BLaER1 (cell line): ENCODE measurements at regions not wholly inside any gene's neighbourhood (a gene's known extent, or its start where the extent isn't known, plus 50 kb on each side); places are given as distances from the start of the nearest gene placed in this dataset.

ENCODE experiments used
- H3K27ac ChIP-seq: shearing (Covaris generic); formaldehyde crosslinking; 2 replicates; pipeline ENCODE4 v1.8.1; 2022
- H3K27me3 ChIP-seq: shearing (Covaris generic); formaldehyde crosslinking; 2 replicates; pipeline ENCODE4 v1.8.1; 2022
- H3K36me3 ChIP-seq: shearing (Covaris generic); formaldehyde crosslinking; 2 replicates; pipeline ENCODE4 v1.8.1; 2022
- H3K4me1 ChIP-seq: shearing (Covaris generic); formaldehyde crosslinking; 2 replicates; pipeline ENCODE4 v1.8.1; 2022
- H3K4me2 ChIP-seq: shearing (Covaris generic); formaldehyde crosslinking; 2 replicates; pipeline ENCODE4 v1.8.1; 2022
- H3K4me3 ChIP-seq: shearing (Covaris generic); formaldehyde crosslinking; 2 replicates; pipeline ENCODE4 v1.8.1; 2022
- H3K9ac ChIP-seq: shearing (Covaris generic); formaldehyde crosslinking; 2 replicates; pipeline ENCODE4 v1.8.1; 2022
- H3K9me3 ChIP-seq: shearing (Covaris generic); formaldehyde crosslinking; 2 replicates; pipeline ENCODE4 v1.8.1; 2022
- H4K20me1 ChIP-seq: shearing (Covaris generic); formaldehyde crosslinking; 2 replicates; pipeline ENCODE4 v1.8.1; 2022
- Cebpa-rat ChIP-seq: shearing (Covaris generic); IDR thresholded peaks from 2 replicates; pipeline ENCODE4 v1.8.1; 2022

DNA sequence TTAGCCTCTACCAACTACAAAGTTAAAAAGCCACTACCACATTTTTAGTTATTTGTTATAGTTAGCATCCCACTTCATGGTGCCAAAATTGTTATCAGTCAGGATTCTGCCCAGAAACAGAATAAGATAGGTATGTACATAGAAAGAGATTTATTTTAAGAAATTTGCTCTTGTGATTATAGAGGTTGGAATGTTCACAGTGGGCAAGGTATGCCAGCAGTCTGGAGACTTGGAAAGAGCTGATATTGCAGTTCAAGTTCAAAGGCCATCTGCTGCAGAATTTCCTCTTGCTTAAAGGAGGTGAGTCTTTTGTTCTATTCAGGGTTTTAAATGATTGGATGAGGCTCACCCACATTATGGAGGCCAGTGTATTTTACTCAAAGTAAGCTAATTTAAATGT, 143.8 kb upstream of the POU1F1 start:
- Histone ChIP-seq H3K4me3 (no peak overlapping the region), H3K27me3 (no peaks in the 10 kb centered on the region), H3K27ac (no peak overlapping the region), H4K20me1 (no peaks in the 10 kb centered on the region), H3K9ac (no peak overlapping the region), H3K36me3 (no peaks in the 10 kb centered on the region), H3K4me2 (no peak overlapping the region), H3K9me3 (no peaks in the 10 kb centered on the region), H3K4me1 (no peaks in the 10 kb centered on the region)
- no peak for TF ChIP-seq Cebpa-rat

DNA sequence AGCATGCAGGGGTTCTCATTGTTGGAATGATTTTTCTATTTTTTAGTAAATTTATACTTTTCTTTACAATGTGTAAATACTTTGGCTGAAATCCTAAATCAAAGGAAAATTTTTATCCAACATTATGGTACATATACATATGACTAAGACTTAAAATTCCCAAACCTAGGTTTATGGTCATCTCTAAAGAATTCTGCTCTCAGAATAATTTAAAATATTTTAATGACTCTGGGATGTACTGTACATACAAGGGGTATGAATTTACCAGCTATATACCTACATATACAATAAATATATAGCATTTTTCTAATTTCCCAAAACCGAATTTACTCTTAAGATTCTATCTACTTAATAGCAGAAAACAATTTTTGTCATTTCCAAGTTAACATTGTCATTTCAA, 137.9 kb upstream of the POU1F1 start:
- H3K27me3 ChIP-seq, result no peaks in the 10 kb centered on the region
- TF ChIP-seq Cebpa-rat, result no peak
- no peak overlapping the region for H3K27ac ChIP-seq
- no peaks in the 10 kb centered on the region for H4K20me1 ChIP-seq
- H3K36me3 ChIP-seq, result no peaks in the 10 kb centered on the region
- H3K4me2 ChIP-seq, result no peak overlapping the region
- H3K9ac ChIP-seq, result no peak overlapping the region
- H3K9me3 ChIP-seq, result no peaks in the 10 kb centered on the region
- H3K4me1 ChIP-seq, result no peaks in the 10 kb centered on the region
- H3K4me3 ChIP-seq, result no peak overlapping the region

DNA sequence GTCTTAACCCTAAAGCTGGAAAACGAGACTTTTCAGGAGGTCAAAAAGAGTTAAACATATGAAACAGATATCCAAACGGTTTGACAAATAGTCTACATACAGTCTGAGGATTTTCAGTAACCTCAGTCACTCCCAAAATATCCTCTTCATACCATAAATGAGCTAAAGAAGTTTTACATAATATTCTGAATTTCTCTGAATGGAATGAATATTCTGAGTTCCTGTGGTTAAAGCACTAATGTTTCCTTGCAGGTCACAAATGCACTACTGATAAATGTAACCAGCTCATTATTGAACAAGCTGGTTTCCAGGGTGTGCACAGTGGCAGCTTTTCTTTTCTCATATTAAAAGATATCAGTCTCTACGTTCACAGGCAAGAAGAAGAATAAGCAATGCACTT, 137.4 kb upstream of the POU1F1 start:
- Histone ChIP-seq H3K27me3 (no peaks in the 10 kb centered on the region), H3K9me3 (no peaks in the 10 kb centered on the region), H3K36me3 (no peaks in the 10 kb centered on the region), H3K4me3 (no peak overlapping the region), H4K20me1 (no peaks in the 10 kb centered on the region), H3K27ac (no peak overlapping the region), H3K9ac (no peak overlapping the region), H3K4me1 (no peaks in the 10 kb centered on the region), H3K4me2 (no peak overlapping the region)
- no peak for TF ChIP-seq Cebpa-rat

DNA sequence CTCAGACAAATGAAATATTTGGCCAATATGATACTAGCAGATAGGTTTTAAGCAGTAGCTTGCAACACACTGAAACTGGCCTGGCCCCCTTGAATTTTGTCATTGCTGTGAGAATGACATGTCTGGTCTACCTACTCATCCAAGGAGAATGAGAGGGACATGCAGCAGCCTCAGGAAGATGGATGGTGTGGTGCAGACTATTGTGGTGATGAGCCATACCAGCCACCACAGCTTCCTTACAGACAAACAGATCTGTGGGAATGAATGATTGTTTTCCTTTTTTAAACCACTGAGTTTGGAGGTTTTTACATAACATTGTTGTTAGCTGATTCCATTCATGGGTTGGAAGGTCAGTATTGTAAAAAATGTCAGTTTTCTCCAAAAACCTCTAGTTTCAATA, 133.7 kb upstream of the POU1F1 start:
- no peak overlapping the region for H3K9ac ChIP-seq
- H3K4me2 ChIP-seq, result no peak overlapping the region
- H3K27me3 ChIP-seq, result no peaks in the 10 kb centered on the region
- H4K20me1 ChIP-seq, result no peaks in the 10 kb centered on the region
- no peaks in the 10 kb centered on the region for H3K36me3 ChIP-seq
- H3K27ac ChIP-seq, result no peak overlapping the region
- TF ChIP-seq Cebpa-rat, result no peak
- no peak overlapping the region for H3K4me3 ChIP-seq
- H3K4me1 ChIP-seq, result no peaks in the 10 kb centered on the region
- no peaks in the 10 kb centered on the region for H3K9me3 ChIP-seq

DNA sequence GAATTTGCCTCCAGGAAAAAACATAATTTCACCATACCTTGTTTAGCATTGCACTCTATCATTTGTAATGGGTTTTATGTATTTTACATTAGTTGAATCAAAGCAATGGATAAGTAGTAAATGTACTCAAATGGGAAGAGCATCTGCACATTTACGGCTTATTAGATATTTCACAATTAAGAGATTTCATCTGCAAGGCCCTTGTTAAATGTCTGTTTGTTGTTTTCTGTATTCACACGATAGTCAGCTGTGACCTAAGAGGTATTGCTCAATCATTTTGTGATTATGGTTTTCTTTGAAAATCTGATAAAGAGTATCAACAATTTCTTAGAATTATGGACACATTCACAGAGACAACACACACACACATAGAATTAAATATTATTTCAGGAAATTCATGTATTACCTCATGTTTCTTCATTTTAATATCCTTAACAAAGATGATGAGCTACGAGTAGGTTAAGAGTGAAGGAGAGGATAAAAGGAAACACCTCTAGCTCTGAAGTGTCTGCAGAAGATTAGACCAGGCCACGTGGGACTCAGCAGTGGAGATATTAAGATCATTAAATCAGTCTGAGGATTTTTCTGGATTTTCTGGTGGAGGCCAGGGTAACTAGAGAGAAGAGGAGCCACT, 121.9 kb upstream of the POU1F1 start:
- Histone ChIP-seq H3K4me2 (no peak overlapping the region), H3K36me3 (no peaks in the 10 kb centered on the region), H4K20me1 (no peaks in the 10 kb centered on the region), H3K4me1 (no peaks in the 10 kb centered on the region), H3K27ac (no peak overlapping the region), H3K9me3 (no peaks in the 10 kb centered on the region), H3K4me3 (no peak overlapping the region), H3K27me3 (no peaks in the 10 kb centered on the region), H3K9ac (no peak overlapping the region)
- no peak for TF ChIP-seq Cebpa-rat

DNA sequence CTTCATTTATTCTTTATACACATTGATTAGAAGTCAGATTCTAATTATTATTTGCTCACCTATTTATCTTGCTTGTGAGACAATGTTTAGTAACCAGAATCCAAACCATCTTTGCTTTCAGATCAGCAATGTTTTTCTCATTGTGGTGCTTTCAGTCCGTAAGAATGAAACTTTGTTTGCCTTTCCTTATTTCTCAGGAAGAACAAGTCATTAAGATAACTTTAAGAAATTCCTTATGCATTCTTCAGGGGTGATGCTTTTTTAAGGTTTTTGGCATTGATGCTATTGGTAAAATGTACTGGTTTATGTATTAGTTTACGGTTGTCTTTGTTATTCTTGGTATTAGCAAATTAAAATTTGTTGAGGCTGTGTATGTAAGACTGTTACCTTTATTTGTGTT, 120.8 kb upstream of the POU1F1 start:
- Histone ChIP-seq H3K4me1 (no peaks in the 10 kb centered on the region), H3K4me2 (no peak overlapping the region), H4K20me1 (no peaks in the 10 kb centered on the region), H3K9ac (no peak overlapping the region), H3K27ac (no peak overlapping the region), H3K9me3 (no peaks in the 10 kb centered on the region), H3K4me3 (no peak overlapping the region), H3K27me3 (no peaks in the 10 kb centered on the region), H3K36me3 (no peaks in the 10 kb centered on the region)
- TF ChIP-seq Cebpa-rat, result no peak

DNA sequence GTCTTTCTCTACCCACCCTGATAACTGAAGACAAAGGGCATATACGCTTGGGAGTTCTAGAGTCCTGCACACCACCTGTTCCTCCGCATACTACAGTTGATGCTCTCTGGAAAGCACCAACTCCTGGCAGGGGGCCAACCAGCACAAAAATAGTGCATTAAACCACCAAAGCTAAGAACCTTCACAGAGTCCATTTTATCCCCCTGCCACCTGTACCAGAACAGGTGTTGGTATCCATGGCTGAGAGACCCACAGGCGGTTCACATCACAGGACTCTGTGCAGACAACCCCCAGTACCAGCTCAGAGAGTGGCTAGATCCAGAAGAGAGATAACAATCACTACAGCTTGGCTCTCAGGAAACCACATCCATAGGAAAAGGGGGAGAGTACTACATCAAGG, 114.4 kb upstream of the POU1F1 start:
- no peaks in the 10 kb centered on the region for H3K27me3 ChIP-seq
- H3K27ac ChIP-seq, result no peak overlapping the region
- H3K4me3 ChIP-seq, result no peak overlapping the region
- H4K20me1 ChIP-seq, result no peaks in the 10 kb centered on the region
- H3K9ac ChIP-seq, result no peak overlapping the region
- H3K9me3 ChIP-seq, result no peaks in the 10 kb centered on the region
- no peak for TF ChIP-seq Cebpa-rat
- no peaks in the 10 kb centered on the region for H3K4me1 ChIP-seq
- H3K4me2 ChIP-seq, result no peak overlapping the region
- no peaks in the 10 kb centered on the region for H3K36me3 ChIP-seq

DNA sequence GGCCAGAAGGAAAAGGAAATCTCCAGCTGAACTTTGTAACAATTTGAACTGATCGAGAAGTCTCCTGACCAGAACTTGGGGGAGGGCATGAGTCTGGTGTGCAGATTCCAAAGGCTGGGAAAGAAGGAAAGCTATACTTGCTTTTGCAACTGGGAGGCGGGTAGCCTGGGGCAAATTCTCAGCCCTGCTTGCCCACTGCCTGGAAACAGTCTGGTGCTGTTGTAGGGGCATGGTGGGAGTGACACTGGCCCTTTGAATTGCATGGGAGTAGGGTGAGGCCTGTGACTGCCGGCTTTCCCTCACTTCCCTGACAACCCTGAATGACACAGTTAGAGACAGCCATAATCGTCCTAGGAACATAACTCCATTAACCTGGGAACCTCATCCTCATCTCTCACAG, 114.0 kb upstream of the POU1F1 start:
- H3K4me2 ChIP-seq, result no peak overlapping the region
- no peaks in the 10 kb centered on the region for H3K4me1 ChIP-seq
- H3K9me3 ChIP-seq, result no peaks in the 10 kb centered on the region
- no peaks in the 10 kb centered on the region for H3K27me3 ChIP-seq
- no peaks in the 10 kb centered on the region for H4K20me1 ChIP-seq
- no peak overlapping the region for H3K4me3 ChIP-seq
- H3K9ac ChIP-seq, result no peak overlapping the region
- H3K27ac ChIP-seq, result no peak overlapping the region
- TF ChIP-seq Cebpa-rat, result no peak
- no peaks in the 10 kb centered on the region for H3K36me3 ChIP-seq

DNA sequence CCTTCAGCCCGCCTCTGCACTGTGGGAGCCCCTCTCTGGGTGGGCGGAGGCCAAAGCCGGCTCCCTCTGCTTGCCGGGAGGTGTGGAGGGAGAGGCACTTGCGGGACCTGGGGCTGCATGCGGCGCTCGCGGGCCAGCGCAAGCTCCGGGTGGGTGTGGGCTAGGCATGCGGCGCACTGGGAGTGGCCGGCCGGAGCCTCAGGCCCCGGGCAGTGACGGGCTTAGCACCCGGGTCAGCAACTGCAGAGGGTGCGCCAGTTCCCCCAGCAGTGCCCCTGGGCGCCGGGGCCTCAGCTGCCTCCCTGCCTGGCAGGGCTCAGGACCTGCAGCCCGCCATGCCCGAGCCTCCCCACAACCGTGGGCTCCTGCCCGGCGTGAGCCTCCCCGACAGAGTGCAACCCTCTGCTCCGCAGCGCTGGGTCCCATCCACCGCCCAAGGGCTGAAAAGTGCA, 98.9 kb upstream of the POU1F1 start:
- no peak overlapping the region for H3K4me3 ChIP-seq
- H3K4me2 ChIP-seq, result no peak overlapping the region
- no peaks in the 10 kb centered on the region for H3K27me3 ChIP-seq
- no peak overlapping the region for H3K27ac ChIP-seq
- no peak for TF ChIP-seq Cebpa-rat
- H3K9me3 ChIP-seq, result peaks cover 9% of the 10 kb centered on the region
- H3K36me3 ChIP-seq, result no peaks in the 10 kb centered on the region
- no peaks in the 10 kb centered on the region for H3K4me1 ChIP-seq
- H3K9ac ChIP-seq, result no peak overlapping the region
- H4K20me1 ChIP-seq, result no peaks in the 10 kb centered on the region

DNA sequence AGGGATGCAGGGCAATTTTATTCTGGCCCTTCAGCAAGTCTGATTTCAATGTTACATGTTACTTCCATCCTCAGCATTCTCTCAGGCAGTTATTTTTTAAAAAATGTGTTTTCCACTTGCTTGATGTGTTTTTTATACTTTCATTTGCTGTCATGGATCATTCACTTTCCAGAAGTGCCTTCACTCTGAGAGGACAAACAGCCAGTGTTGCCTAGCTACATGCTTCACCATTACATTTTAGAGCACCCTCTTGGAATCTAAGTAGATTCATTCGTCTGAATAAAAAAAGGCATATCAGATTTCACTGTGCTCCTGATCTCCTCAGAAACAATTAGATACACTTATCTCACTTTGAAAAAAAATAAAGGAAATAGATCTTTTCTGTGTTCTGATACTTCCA, 93.6 kb upstream of the POU1F1 start:
- no peaks in the 10 kb centered on the region for H3K36me3 ChIP-seq
- H3K4me3 ChIP-seq, result no peak overlapping the region
- no peaks in the 10 kb centered on the region for H3K4me1 ChIP-seq
- no peak overlapping the region for H3K4me2 ChIP-seq
- no peaks in the 10 kb centered on the region for H4K20me1 ChIP-seq
- H3K9ac ChIP-seq, result no peak overlapping the region
- peaks cover 3% of the 10 kb centered on the region for H3K9me3 ChIP-seq
- TF ChIP-seq Cebpa-rat, result no peak
- no peak overlapping the region for H3K27ac ChIP-seq
- no peaks in the 10 kb centered on the region for H3K27me3 ChIP-seq

DNA sequence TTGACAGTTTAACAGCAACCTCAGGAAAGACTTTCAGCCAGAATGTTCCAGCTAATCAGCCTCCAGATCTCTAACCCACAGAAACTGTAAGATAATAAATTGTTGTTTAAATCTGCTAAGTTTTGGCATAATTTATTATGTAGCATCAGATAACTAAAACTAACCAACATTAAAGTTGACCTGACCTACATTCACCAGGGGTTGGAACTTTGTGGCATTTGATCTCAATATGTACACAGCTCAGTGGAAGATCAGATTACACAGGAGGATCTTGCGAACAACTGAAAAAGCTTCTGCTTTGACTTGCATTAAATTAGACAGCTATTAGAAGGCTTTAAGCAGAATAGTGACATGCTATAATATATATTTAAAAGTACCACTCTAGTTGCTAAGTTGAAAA, 91.4 kb upstream of the POU1F1 start:
- Histone ChIP-seq H3K4me2 (no peak overlapping the region), H4K20me1 (no peaks in the 10 kb centered on the region), H3K9ac (no peak overlapping the region), H3K4me1 (no peaks in the 10 kb centered on the region), H3K27ac (no peak overlapping the region), H3K36me3 (no peaks in the 10 kb centered on the region), H3K9me3 (no peaks in the 10 kb centered on the region), H3K4me3 (no peak overlapping the region), H3K27me3 (no peaks in the 10 kb centered on the region)
- no peak for TF ChIP-seq Cebpa-rat
